ENCODE measurements at regions not wholly inside any gene's neighbourhood (a gene's known extent, or its start where the extent isn't known, plus 50 kb on each side); places are given as distances from the start of the nearest gene placed in this dataset.

GRCh38 chr2:60104514-60105505 is 448.6 kb downstream of the BCL11A start:
- DNase-seq (ENCODE audit: low read depth), result no peak
- H3K4me3 ChIP-seq (ENCODE audit: low read length), result no peak overlapping the region
- TF ChIP-seq, protein P1, sequence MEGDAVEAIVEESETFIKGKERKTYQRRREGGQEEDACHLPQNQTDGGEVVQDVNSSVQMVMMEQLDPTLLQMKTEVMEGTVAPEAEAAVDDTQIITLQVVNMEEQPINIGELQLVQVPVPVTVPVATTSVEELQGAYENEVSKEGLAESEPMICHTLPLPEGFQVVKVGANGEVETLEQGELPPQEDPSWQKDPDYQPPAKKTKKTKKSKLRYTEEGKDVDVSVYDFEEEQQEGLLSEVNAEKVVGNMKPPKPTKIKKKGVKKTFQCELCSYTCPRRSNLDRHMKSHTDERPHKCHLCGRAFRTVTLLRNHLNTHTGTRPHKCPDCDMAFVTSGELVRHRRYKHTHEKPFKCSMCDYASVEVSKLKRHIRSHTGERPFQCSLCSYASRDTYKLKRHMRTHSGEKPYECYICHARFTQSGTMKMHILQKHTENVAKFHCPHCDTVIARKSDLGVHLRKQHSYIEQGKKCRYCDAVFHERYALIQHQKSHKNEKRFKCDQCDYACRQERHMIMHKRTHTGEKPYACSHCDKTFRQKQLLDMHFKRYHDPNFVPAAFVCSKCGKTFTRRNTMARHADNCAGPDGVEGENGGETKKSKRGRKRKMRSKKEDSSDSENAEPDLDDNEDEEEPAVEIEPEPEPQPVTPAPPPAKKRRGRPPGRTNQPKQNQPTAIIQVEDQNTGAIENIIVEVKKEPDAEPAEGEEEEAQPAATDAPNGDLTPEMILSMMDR (conservative IDR thresholded peaks at IDR 0.05; ENCODE audit: low read depth, low read length), result no peak

GRCh38 chr2:60100034-60100433 is 453.4 kb downstream of the BCL11A start:
- no peak overlapping the region for H3K4me3 ChIP-seq (ENCODE audit: low read length)
- TF ChIP-seq, protein P1 (conservative IDR thresholded peaks at IDR 0.05; ENCODE audit: low read depth, low read length), result no peak
- DNase-seq (ENCODE audit: low read depth), result no peak

DNA sequence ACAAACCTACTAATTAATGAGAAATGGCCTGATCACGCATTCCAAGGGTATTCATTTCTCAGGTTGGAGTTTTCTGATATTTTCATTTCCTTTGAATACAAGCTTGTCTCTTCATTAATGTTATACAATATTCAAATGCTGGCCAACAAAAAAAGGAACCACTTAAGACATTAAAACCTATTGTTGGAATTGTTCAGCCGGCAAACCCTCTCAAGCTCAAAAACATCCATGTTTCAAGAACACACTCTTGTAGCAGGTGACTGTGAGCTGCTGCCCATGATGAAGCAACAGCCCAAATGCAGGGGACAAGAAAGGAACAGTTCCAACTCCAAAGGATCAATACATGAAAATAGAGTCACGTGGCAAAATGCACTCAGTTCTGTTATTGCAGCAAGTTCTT is 454.5 kb downstream of the BCL11A start:
- H3K4me3 ChIP-seq (ENCODE audit: low read length), result no peak overlapping the region
- DNase-seq (ENCODE audit: low read depth), result no peak
- TF ChIP-seq, protein P1 (conservative IDR thresholded peaks at IDR 0.05; ENCODE audit: low read depth, low read length), result no peak

DNA sequence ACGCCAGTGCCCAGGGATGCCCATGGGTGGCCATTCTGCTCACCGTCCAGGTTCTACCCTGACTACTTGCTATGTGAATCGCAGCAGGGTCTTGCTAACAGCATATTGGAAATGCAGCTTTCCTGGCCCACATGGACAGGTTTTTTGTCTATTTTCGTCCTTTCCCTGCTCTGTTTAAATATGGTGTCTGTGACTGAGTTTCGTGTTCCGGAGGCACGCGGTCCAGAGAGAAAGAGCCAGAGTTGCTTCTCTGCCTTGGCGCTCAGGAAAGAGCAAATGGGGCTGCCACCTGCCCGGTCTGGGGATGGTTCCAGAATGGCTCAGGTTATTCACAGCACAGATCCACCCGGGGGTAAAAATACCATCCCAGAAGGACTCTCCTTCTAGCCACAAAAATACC is 456.2 kb downstream of the BCL11A start:
- TF ChIP-seq, protein P1 (conservative IDR thresholded peaks at IDR 0.05; ENCODE audit: low read depth, low read length), result no peak
- H3K4me3 ChIP-seq (ENCODE audit: low read length), result no peak overlapping the region
- DNase-seq (ENCODE audit: low read depth), result no peak

DNA sequence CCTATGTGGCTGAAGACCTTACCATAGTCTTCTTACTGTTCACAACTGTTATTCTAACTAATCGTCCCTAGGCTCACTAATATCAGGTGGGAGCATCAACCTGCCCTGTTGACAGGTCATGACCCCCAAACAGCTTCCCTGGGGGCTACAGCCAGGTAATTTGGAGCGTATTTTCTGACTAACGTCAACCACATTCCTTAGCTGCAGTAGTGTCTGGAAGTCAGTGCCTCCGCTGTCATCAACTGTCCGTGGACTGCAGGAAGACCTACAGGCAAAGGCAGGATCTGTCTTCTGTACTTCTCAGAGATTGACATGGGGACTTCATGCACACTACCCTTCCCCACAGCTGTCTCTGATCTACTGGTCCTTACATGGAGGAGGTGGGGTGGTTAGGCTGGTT is 456.9 kb downstream of the BCL11A start:
- H3K4me3 ChIP-seq (ENCODE audit: low read length), result no peak overlapping the region
- TF ChIP-seq, protein P1 (conservative IDR thresholded peaks at IDR 0.05; ENCODE audit: low read depth, low read length), result no peak
- DNase-seq (ENCODE audit: low read depth), result no peak

- no peak overlapping the region for H3K4me3 ChIP-seq (ENCODE audit: low read length)
- no peak for DNase-seq (ENCODE audit: low read depth)
Measured at GRCh38 chr2:60095903-60096302, 457.6 kb downstream of the BCL11A start.

More at GRCh38 chr2:60095903-60096302, 457.6 kb downstream of the BCL11A start:
- TF ChIP-seq, protein P1 (conservative IDR thresholded peaks at IDR 0.05; ENCODE audit: low read depth, low read length), result no peak

All from retinal pigment epithelial cell (primary cell).